Left ventricle myocardium inferior (tissue), 1 donor: ENCODE measurements at regions not wholly inside any gene's neighbourhood (a gene's known extent, or its start where the extent isn't known, plus 50 kb on each side); places are given as distances from the start of the nearest gene placed in this dataset.

Experiments
- DNase-seq: peaks from one replicate; pipeline ENCODE4 v3.0.0-alpha.2; 2020
- H3K27ac ChIP-seq: fragments of 200-600 bp; replicated peaks from 2 replicates; pipeline ENCODE4 v1.8.0; 2021
- H3K27me3 ChIP-seq: fragments of 200-600 bp; 2 replicates; pipeline ENCODE4 v1.8.0; 2021; ENCODE audit warnings: low read depth
- H3K36me3 ChIP-seq: fragments of 200-600 bp; 2 replicates; pipeline ENCODE4 v1.8.0; 2021
- H3K4me1 ChIP-seq: fragments of 200-600 bp; 2 replicates; pipeline ENCODE4 v1.8.0; 2021
- H3K4me3 ChIP-seq: fragments of 200-600 bp; 2 replicates; pipeline ENCODE4 v1.8.0; 2021; ENCODE audit warnings: mild to moderate bottlenecking, moderate library complexity
- H3K9me3 ChIP-seq: fragments of 200-600 bp; replicated peaks from 2 replicates; pipeline ENCODE4 v1.8.0; 2021
- CTCF ChIP-seq: fragments of 200-600 bp; IDR thresholded peaks from 2 replicates; pipeline ENCODE4 v1.8.0; 2021; ENCODE audit warnings: antibody characterized with exemption, mild to moderate bottlenecking, borderline replicate concordance
- intact Hi-C: fragments of 100-400 bp; cut with micrococcal nuclease; formaldehyde crosslinking; loops from one replicate; pipeline ENCODE4 v1.11.0; 2022
- donor health status: DM: no; HTN: yes; CAD: no; lungs with severe emphysema.

- Histone ChIP-seq H3K4me1 (no peaks in the 10 kb centered on the region), H3K27ac (no peak overlapping the region), H3K27me3 (peaks cover 14% of the 10 kb centered on the region), H3K4me3 (no peak overlapping the region), H3K9me3 (no peaks in the 10 kb centered on the region), H3K36me3 (no peaks in the 10 kb centered on the region)
- intact Hi-C loops, result no loop called here
- TF ChIP-seq CTCF, result no peak
- no peak for DNase-seq
These were observed 612.5 kb upstream of the TMEM132C start for GRCh38 chr12:127654383-127654985.

GRCh38 chr12:127655691-127656090 lies 611.3 kb upstream of the TMEM132C start:
- Histone ChIP-seq H3K9me3 (no peaks in the 10 kb centered on the region), H3K27ac (no peak overlapping the region), H3K4me3 (no peak overlapping the region), H3K27me3 (peaks cover 26% of the 10 kb centered on the region), H3K36me3 (no peaks in the 10 kb centered on the region), H3K4me1 (no peaks in the 10 kb centered on the region)
- intact Hi-C loops, result no loop called here
- no peak for DNase-seq
- no peak for TF ChIP-seq CTCF

- Histone ChIP-seq H3K4me1 (no peaks in the 10 kb centered on the region), H3K27me3 (peaks cover 31% of the 10 kb centered on the region), H3K4me3 (no peak overlapping the region), H3K9me3 (no peaks in the 10 kb centered on the region), H3K36me3 (no peaks in the 10 kb centered on the region), H3K27ac (no peak overlapping the region)
- intact Hi-C loops, result no loop called here
- DNase-seq, result no peak
- no peak for TF ChIP-seq CTCF
These were observed 610.7 kb upstream of the TMEM132C start for GRCh38 chr12:127656266-127656665.

GRCh38 chr12:127657036-127657435 lies 609.9 kb upstream of the TMEM132C start:
- Histone ChIP-seq H3K36me3 (no peaks in the 10 kb centered on the region), H3K27ac (no peak overlapping the region), H3K9me3 (no peaks in the 10 kb centered on the region), H3K4me3 (no peak overlapping the region), H3K27me3 (peaks cover 39% of the 10 kb centered on the region), H3K4me1 (no peaks in the 10 kb centered on the region)
- no peak for TF ChIP-seq CTCF
- DNase-seq, result no peak
- intact Hi-C loops, result no loop called here

- TF ChIP-seq CTCF, result no peak
- Histone ChIP-seq H3K27ac (no peak overlapping the region), H3K4me1 (no peaks in the 10 kb centered on the region), H3K9me3 (no peaks in the 10 kb centered on the region), H3K36me3 (no peaks in the 10 kb centered on the region), H3K4me3 (no peak overlapping the region), H3K27me3 (peaks cover 67% of the 10 kb centered on the region)
- no peak for DNase-seq
- intact Hi-C loops, result no loop called here
These were observed 606.0 kb upstream of the TMEM132C start for GRCh38 chr12:127660961-127661360.

GRCh38 chr12:127663716-127664115 lies 603.3 kb upstream of the TMEM132C start:
- Histone ChIP-seq H3K4me3 (no peak overlapping the region), H3K36me3 (no peaks in the 10 kb centered on the region), H3K27ac (no peak overlapping the region), H3K27me3 (peaks cover 80% of the 10 kb centered on the region), H3K4me1 (no peaks in the 10 kb centered on the region), H3K9me3 (no peaks in the 10 kb centered on the region)
- intact Hi-C loops, result no loop called here
- no peak for TF ChIP-seq CTCF
- no peak for DNase-seq
